Occipital lobe (tissue), 1 donor: ENCODE measurements at regions not wholly inside any gene's neighbourhood (a gene's known extent, or its start where the extent isn't known, plus 50 kb on each side); places are given as distances from the start of the nearest gene placed in this dataset.

Source experiments
- DNase-seq: peaks from one replicate; lab custom pipeline; 2025; lab: John Stamatoyannopoulos, UW

DNA sequence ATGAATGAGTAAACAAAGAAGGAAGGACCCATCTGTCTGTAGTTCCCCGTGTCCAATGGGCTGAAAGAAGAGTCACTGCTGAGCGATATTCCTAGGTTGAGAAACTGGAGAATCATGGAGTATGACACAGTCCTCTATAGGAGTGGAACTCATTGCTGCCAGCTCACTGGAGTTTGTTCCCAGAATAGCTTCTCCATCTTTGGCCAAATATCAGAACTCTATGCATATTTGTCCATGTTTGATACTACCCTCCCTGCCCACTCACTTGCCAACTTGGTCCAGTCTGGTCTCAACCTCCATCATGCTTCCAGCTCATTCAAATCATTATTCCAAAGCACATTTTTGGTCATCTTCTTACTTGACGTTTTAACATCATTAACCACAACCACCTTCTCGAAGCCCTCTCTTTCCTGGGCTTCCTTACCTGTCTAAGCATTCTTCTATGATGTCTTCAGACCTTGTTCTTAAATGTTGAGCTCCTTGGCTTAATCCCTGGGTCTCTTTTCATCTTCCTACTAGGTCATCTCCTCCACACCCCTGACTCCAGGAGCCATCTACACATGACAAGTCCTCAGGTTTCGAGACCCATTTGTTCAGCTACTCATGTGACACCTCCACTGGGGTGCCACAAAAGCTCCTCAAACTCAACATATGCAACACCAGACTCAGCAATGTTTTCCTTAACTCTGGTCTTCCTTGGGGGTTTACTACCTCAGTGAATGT is 221.6 kb downstream of the MYCN start:
- DNase-seq, result no peak

DNA sequence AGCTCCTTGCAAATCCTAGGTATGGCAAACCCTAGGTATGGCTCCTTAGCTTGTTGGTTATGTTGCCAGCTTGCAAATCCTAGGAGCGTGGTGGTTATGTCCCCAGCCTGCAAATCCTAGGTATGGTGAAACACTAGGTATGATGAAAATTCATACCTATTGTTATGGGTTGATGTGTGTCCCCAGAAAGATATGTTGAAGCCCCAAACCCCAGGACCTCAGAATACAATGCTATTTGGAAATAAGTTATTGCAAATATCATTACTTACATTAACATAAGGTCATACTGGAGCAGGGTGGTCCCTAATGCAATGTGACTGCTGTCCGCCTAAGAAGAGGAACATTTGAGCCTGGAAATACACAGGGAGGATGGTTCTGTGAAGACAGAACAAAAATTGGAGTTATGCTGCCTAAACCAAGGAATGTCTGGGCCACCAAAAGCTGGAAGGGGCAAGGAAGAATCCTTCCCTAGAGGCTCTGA is 220.8 kb downstream of the MYCN start:
- DNase-seq, result no peak

DNA sequence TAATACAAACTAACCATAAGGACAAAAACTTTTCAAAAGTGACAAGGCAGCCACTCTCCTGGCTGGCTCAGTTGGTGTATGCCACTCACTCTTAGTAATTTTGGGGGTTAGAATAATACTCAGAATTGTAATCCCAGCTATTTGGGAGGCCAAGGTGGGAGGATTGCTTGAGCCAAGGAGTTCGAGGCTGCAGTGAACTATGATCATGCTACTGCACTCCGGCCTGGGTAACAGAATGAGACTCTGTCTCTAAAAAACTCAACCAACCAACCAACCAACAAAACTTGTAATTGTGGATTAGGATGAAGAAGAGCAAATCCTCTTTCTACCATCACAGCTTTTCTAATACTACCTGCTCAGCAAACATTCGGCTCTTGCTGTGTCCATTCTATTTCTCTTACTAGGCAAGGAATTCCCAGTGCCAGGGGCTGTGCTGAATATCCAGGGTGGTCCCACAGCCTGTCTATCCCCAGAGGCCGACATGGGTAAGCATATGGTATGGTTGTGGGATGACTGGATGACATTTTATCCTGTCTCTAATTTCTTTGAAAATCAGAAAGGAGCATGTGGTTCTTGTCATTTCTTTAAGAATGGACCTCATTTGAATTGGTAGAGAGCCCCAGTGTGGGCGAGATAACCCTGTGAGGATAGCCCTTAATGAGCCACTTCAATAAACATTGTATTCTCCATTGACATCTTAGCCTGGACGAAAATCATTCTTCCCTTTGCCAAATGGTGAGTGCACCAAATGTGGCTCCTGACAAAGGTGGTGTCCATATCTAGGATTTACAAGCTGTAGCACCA is 220.1 kb downstream of the MYCN start:
- DNase-seq, result no peak

DNA sequence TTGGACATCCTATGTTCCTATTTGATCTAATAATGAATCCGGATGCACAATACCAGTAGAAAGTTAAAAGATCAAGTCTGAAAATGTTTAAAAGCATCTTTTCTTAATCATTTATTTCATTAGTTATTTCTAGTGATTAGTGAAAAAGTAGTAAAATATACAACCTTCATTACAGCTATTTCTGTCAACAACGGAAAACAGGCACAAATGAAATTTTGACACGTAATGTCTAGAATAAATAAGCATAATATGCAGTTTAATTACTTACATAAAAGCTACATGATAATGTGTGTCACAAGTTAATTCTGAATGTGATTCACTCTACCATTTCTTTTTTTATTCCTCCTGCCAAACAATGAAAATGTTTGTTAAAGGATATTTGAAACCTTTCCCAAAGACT is 216.1 kb downstream of the MYCN start:
- DNase-seq, result no peak

DNA sequence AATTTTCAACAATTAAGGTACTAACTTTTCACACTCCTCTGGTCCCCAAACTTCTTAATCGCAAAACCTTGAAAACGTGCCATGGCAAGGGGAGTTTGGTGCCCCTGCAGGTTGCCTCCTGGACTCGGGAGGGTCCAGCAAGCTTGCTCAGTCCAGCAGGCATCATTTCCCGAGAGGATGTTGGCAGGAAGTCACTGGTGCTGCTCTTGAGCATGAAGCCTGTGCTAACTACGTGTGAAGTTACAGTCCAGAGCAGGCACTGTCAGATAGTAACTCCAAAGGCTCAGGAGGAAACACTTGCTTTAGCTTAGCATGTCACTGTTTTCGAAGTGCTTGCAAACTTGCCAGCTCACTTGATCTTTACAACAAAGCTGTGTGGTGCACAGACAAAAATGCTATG is 215.4 kb downstream of the MYCN start:
- no peak for DNase-seq

DNA sequence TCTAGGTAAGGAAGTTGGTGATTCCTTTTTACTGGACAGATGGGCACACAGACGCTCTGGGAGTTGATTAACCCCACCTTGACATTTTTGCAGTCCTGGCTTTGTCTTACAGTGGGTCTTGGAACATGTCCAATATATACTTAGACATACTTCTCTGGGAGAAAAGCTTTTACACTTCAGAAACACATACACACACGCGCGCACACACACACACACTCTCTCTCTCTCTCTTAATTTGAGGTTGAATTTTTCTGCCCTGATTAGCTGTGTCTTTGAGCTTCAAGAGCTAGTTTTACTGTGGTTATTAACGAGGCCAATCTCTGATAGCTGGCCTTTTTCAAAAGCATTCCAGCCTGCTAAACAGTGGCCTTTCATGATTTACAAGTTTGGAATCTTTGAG is 215.0 kb downstream of the MYCN start:
- no peak for DNase-seq

DNA sequence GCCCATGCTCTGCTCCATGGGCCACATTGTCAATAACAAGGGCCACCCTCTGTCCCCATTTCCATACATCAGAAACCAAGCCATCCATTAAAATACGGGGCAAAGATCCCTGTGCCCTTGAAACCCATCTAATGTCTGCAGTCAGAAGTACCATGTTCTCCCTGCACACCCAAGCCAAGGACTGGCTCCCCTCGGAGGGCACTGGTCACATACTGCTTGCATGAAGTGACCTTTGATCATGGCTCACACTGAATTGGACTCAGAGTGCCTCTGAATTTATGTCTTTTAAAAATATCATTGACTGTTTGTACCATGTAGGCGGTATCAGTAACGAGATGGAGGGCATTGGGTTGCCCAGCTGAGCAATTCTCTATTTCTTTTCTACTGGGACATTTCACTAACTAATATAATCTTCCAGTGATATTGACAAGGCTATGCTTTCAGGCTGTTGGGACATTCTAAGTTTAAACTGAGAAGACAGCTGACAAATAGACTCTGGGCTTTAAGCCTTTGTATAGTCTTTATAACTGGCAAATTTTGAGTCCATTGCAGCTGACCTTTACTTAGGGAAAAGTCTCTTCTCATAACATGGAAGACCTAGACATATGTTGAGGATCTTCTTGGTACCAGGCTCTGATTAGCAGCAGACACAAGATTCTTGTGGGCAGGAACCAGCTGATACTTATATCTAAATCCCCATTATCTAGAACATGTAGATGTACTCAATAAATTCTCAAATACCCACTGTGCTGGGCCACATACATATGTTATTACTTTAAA is 214.3 kb downstream of the MYCN start:
- DNase-seq, result no peak

DNA sequence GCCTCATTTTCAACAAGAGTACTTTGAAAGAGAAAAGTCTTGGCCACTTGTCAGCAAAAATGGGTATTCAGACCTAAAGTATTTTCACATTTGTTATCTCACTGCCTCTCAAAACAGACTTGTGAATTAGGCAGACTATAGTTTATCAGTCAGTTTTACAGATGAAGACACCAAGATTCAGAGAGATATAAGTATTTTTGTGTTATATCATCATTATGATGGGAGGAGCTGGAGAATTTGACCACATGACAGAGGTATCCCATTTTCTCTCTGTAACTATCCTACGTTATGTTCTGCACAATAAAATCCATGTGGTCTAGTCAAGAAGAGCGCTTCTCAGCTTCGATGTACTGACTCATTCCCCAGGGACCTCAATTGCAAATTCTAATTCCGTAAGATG is 213.7 kb downstream of the MYCN start:
- no peak for DNase-seq

DNA sequence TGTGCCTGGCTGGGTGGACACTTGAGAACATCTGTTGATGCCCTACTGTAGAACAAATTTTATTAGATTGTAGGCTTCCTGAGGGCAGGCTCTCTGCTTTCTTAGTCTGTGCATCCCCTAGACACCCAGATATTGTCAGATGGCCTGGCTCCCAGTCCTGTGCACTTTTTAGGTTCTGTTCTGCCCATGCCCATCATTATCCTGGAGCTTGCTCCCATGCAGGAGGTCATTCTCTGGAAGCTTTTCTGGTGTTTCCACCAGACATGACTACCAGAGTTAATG is 213.3 kb downstream of the MYCN start:
- no peak for DNase-seq

DNA sequence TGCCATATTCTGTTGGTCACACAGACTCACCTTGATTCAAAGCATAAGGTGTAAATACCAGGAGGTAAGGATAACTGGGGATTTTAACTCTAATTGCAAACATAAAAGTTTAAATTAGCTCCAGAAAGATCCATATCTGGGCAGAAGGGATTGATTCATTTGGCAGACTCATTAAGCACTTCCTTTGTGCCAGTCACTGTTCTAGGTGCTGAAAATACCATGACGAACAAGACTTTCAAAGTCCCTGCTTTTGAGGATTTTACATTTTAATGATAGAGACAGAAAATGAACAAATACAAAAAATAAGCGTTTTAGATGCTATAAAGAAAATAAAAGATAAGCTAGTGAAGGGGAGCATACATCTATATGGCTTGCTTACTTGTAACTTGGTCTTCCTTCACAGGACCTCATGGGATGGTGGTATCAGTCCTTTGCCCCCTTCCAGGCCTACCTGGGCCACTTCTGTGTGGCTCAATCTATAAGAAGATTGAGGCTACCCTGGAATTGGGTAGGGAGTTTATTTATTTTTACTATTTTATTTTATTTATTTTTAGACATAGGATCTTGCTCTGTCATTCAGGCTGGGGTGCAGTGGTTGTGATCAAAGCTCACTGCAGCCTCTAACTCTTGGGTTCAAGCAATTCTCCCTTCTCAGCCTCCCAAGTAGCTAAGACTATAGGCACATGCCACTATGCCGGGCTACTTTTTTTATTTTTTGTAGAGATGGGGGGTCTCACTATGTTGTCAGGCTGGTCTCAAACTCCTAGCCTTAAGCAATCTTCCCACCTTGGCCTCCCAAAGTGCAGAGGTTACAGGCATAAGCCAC is 212.8 kb downstream of the MYCN start:
- no peak for DNase-seq

DNA sequence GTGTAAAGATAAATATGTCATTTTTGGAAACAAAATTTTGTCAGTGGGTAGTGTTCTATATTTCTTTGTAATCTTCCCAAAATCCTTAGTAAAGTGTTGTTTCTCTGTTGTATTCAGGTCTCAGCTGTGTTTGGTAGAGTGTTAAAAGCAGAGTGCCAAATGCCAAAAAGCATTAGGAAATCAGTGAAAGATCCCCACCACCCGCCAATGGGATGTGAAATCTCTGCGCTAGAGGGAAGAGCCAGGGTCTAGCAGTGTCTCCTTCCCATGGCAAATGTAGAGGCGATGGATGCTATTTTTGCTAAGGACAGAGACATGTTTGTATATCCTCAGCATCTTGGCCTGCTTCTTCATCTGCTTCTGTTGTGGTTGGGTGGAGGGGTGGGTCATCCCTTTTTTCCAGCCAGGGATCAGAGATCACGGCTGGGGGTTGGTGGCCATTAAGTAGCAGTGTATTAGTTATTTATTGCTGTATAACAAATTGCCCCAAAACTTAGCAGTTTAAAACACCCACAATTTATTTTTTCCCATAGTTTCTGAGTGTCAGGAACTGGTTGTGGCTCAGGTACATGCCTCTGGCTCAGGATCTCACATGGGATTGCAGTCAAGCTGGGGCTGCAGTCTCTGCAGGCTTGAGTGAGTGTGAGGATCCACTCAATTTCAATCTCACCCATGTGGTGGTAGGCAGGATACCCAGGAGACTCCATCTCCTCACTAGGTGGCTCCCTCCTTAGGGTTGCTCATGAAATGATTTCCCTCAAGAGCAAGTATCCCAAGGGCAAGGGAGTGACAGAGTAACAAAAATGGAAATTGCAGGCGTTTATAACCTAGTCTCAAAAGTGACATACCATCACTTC is 211.9 kb downstream of the MYCN start:
- DNase-seq, result no peak

DNA sequence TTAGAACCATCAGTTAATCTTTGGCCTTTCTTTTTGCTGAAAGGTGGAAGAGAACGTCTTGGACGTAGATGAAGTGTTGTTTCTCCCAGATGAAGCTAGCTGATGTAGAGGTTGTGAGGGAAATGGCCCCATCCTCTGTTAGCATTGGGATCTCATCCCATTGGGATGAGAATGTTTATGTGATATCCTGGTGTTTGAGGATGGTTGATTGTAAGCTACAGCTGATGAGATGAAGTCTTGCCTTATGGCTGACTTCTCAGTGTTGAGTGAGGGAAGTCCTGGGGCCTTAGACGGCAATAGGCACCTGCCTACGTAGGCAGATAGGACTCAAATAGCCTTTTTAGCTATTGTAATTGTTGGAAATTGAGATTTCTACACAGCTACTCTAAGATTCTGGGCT is 211.3 kb downstream of the MYCN start:
- DNase-seq, result no peak

DNA sequence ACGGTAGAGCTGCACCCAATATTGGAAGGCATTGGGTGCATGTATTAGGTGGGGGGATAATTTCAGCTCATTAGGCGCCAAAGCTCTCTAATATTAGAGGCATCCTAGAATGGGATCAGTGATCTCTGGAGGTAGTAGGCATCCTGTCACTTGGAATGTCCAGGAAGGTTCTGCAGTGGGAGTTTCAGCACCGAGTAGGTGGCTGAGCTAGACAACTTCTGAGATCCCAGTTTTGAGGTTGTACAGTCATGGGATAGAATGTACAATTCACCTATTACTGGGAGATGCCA is 210.9 kb downstream of the MYCN start:
- no peak for DNase-seq

DNA sequence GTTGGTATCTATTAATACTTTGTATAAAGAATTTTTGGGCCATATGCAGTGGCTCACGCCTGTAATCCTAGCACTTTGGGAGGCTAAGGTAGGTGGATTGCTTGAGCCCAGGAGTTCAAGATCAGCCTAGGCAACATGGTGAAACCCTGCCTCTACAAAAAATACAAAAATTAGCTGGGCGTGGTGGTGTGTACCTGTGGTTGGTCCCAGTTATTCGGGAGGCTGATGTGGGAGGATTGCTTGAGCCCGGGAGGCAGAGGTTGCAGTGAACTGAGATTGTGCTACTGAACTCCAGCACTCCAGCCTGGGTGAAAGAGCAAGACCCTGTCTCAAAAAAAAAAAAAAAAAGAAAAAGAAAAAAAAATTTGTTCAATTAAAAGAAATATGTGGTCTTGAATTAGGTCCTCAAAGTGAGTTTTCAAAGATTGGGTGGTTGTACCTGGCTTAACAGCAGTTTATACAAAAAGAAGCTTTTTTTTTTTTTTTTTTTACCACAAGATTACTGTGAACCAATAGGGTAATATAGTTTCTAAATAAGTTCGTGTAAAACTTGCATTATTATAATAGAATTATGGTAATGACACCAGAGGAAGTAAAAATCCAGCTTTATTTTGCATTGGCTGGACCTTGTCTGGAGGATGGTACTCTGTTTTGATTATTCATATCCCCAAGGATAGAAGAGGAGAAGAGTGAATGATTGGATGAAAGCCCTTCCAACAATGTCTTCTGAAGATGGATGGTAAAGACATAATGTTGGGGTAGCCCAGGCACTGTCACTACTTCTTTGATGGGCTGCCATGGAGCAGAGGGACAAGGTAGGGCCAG is 210.3 kb downstream of the MYCN start:
- DNase-seq, result no peak

DNA sequence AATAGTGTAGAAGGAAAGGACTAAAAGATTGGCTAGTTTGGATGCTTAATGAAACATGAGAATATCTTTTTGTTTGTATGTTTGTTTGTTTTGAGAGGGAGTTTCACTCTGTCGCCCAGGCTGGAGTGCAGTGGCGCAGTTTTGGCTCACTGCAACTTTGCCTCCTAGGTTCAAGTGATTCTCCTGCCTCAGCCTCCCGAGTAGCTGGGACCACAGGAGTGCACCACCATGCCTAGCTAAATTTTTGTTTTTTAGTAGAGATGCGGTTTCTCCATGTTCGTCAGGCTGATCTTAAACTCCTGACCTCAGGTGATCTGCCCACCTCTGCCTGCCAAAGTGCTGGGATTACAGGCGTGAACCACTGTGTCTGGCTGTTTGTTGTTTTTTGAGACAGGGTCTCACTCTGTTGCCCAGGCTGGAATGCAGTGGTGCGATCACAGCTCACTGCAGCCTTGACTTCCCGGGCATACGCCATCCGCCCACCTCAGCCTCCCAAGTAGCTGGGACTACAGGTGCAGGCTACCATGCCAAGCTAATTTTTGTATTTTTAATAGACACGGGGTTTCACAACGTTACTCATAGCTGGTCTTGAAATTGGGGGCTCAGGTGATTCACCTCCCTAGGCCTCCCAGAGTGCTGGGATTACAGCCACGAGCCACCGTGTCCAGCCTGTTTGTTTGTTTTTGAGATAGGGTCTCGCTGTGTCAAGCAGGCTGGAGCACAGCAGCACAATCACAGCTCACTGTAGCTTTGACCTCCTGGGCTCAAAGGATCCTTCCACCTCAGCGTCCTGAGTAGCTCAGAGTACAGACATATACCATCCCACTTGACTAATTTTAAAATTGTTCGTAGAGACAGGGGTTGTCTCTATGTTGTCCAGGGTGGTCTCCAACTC is 209.2 kb downstream of the MYCN start:
- DNase-seq, result no peak

DNA sequence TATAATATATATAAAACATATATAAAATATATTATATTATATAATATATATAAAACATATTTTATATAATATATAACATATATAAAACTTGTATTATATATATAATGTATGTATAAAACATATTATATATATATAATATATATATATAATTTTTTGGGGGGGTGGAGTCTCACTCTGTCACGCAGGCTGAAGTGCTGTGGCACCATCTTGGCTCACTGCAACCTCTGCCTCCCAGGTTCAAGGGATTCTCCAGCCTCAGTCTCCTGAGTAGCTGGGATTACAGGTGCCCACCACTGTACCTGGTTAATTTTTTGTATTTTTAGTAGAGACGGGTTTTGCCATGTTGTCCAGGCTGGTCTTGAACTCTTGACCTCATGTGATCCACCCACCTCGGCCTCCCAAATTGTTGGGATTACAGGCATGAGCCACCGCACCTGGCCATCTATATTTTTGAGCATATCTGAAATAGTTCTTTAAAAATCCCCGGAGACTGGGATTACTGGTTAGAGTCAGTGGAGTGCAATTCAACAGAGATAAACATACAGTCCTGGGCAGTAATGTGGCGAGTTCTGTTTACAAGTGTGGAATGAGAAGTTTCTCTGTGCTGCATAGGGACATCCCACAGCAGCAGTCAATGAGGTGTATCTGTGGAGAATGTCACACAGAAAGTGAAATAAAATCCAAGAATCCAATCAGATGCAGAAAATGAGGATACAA is 208.4 kb downstream of the MYCN start:
- DNase-seq, result no peak

DNA sequence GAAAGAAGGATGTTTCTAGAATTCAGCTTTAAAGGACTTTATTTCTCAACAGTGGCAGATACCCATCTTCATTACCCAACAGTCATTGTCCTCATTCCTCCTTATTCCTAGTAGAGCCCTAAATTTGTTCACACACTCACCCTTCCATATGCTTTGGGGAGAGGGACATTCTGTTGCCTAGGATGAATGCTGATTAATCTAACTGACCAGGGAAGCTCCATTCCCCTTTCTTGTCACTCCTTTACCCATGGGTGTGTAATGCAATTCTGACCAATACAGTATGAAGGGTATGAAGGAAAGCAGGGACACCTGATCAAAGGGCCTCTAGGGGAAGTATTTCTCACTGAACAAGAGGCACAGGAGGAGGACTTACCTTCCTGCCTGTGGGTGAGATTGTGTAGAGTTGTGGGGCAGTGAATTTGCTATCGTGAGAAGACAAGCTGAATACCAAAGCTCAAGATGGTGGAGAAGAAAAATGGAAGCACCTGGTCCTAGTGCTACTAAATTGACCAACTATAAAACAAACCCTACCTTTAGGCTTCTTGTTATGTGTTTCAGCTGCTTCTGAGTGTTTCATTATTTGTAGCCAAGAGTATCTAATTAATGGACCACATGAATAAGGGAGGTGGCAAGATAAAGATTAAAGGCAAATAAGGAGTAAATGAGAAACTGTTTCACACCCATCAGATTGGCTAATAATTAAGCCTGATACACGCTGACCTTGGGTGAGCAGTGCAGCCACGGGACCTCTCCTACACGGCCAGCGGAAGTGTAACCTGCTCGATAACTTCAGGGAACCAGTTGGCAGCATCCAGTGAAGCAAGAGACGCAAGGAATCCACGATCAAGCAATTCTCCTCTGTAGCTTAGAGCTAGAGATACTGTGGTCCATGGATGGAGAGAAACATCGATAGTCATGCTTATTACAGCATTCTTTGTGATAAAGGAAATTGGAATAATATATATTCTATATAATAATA is 202.3 kb downstream of the MYCN start:
- no peak for DNase-seq
